ENCODE measurements at regions not wholly inside any gene's neighbourhood (a gene's known extent, or its start where the extent isn't known, plus 50 kb on each side); places are given as distances from the start of the nearest gene placed in this dataset.

- TF ChIP-seq ZBTB4 (CRISPR knock-in tag; IDR thresholded peaks at IDR 0.05) = no peak
- no peak for TF ChIP-seq USF1 (IDR thresholded peaks at IDR 0.05; ENCODE audit: borderline replicate concordance, extremely low read length, insufficient read depth, low read depth, low read length)
- no peak for TF ChIP-seq RUNX3 (IDR thresholded peaks at IDR 0.05; ENCODE audit: low read length)
- no peak for TF ChIP-seq ZNF687 (IDR thresholded peaks at IDR 0.05)
- peak; percentile 44; the same call in 1 of the 2 replicates for TF ChIP-seq RAD21 (IDR thresholded peaks at IDR 0.05; ENCODE audit: insufficient read depth, low read depth, low read length)
- no peak for TF ChIP-seq TBL1XR1 (IDR thresholded peaks at IDR 0.05; ENCODE audit: low read depth, low read length)
- TF ChIP-seq REST (IDR thresholded peaks at IDR 0.05; ENCODE audit: low read depth, low read length) = no peak
- peak; percentile 30; the same call in 1 of the 2 replicates for TF ChIP-seq SMC3 (IDR thresholded peaks at IDR 0.05; ENCODE audit: borderline replicate concordance, low read length)
- TF ChIP-seq MAX (IDR thresholded peaks at IDR 0.05; ENCODE audit: low read depth, low read length) = no peak
- TF ChIP-seq NRF1 (conservative IDR thresholded peaks at IDR 0.05; ENCODE audit: low read depth, low read length) = no peak
- no peak for TF ChIP-seq POLR2A (IDR thresholded peaks at IDR 0.05; ENCODE audit: low read depth, low read length)
- no peak for TF ChIP-seq FOXK2 (IDR thresholded peaks at IDR 0.05)
- no peak for TF ChIP-seq NR2F1 (conservative IDR thresholded peaks at IDR 0.05)
- no peak for TF ChIP-seq HDAC2 (IDR thresholded peaks at IDR 0.05)
- TF ChIP-seq TCF3 (IDR thresholded peaks at IDR 0.05; ENCODE audit: borderline replicate concordance, insufficient read depth, low read depth, low read length) = no peak
These were observed 1693.4 kb upstream of the SLC39A10 start (continued) for GRCh38 chr2:193963472-193964119.

All from GM12878 (cell line).